Thoracic aorta (tissue), 2 donors: ENCODE measurements at regions not wholly inside any gene's neighbourhood (a gene's known extent, or its start where the extent isn't known, plus 50 kb on each side); places are given as distances from the start of the nearest gene placed in this dataset.

Source experiments
- ATAC-seq: fragments of 150-250 bp; one replicate; pipeline ENCODE4 v1.8.0; 2017; ENCODE audit warnings: low read depth; ENCODE audit not compliant: insufficient number of reproducible peaks, low FRiP score
- DNase-seq: peaks from one replicate; pipeline ENCODE4 v3.0.0-alpha.2; 2020; ENCODE audit warnings: low spot score
- H3K27ac ChIP-seq, 2 donors: fragments of 200-600 bp; sonication (generic); 1 replicate in 1 of 2; 2 replicates in 1 of 2; pipeline ENCODE4 v1.5.1; 2016; ENCODE audit warnings: mild to moderate bottlenecking in 2 of 2, moderate library complexity in 2 of 2
- H3K27me3 ChIP-seq: fragments of 200-600 bp; sonication (generic); replicated peaks from 2 replicates; pipeline ENCODE4 v1.6.0; 2016; ENCODE audit warnings: mild to moderate bottlenecking; ENCODE audit not compliant: insufficient read depth
- H3K36me3 ChIP-seq: fragments of 200-600 bp; sonication (generic); one replicate; pipeline ENCODE4 v1.5.1; 2016
- H3K4me1 ChIP-seq, 2 donors: fragments of 200-600 bp; sonication (generic); 1 replicate in 1 of 2; 2 replicates in 1 of 2; pipeline versions ENCODE4 v1.5.1 to v1.6.0; 2016; ENCODE audit warnings: low read depth in 2 of 2, mild to moderate bottlenecking in 1 of 2; ENCODE audit not compliant: control insufficient read depth in 1 of 2
- H3K4me3 ChIP-seq: fragments of 200-600 bp; sonication (generic); 2 replicates; pipeline ENCODE4 v1.5.1; 2016; ENCODE audit warnings: mild to moderate bottlenecking
- H3K9me3 ChIP-seq: fragments of 200-600 bp; sonication (generic); 2 replicates; pipeline ENCODE4 v1.5.1; 2016
- CTCF ChIP-seq: fragments of 200-600 bp; sonication (generic); IDR thresholded peaks from one replicate; pipeline ENCODE4 v1.5.1; 2019; ENCODE audit warnings: antibody characterized with exemption

GRCh38 chr10:118501171-118501570 is 94.3 kb downstream of the PRLHR start:
- no peak for DNase-seq
- no peaks in the 10 kb centered on the region for H3K9me3 ChIP-seq

GRCh38 chr10:118500477-118501104 is 94.9 kb downstream of the PRLHR start:
- no peak for ATAC-seq
- Histone ChIP-seq H3K27me3 (no peaks in the 10 kb centered on the region), H3K36me3 (no peaks in the 10 kb centered on the region), H3K4me1 (no peaks in the 10 kb centered on the region), H3K4me3 (no peak overlapping the region), H3K27ac (no peak overlapping the region), H3K9me3 (no peaks in the 10 kb centered on the region)
- no peak for TF ChIP-seq CTCF
- DNase-seq = no peak

More at GRCh38 chr10:118501171-118501570, 94.3 kb downstream of the PRLHR start:
- TF ChIP-seq CTCF = no peak
- Histone ChIP-seq H3K27ac (no peak overlapping the region), H3K4me3 (no peak overlapping the region), H3K4me1 (no peaks in the 10 kb centered on the region), H3K27me3 (no peaks in the 10 kb centered on the region), H3K36me3 (no peaks in the 10 kb centered on the region)
- no peak for ATAC-seq

GRCh38 chr10:118499186-118499585 is 96.3 kb downstream of the PRLHR start:
- Histone ChIP-seq H3K27ac (no peak overlapping the region), H3K4me3 (no peak overlapping the region)

GRCh38 chr10:118498623-118499022 is 96.8 kb downstream of the PRLHR start:
- ATAC-seq (no peak), DNase-seq (no peak)
- Histone ChIP-seq H3K4me1 (no peaks in the 10 kb centered on the region), H3K27ac (no peak overlapping the region), H3K9me3 (no peaks in the 10 kb centered on the region), H3K27me3 (no peaks in the 10 kb centered on the region), H3K4me3 (no peak overlapping the region), H3K36me3 (no peaks in the 10 kb centered on the region)
- no peak for TF ChIP-seq CTCF

More at GRCh38 chr10:118499186-118499585, 96.3 kb downstream of the PRLHR start:
- TF ChIP-seq CTCF = no peak
- Histone ChIP-seq H3K27me3 (no peaks in the 10 kb centered on the region), H3K36me3 (no peaks in the 10 kb centered on the region), H3K9me3 (no peaks in the 10 kb centered on the region), H3K4me1 (no peaks in the 10 kb centered on the region)
- ATAC-seq = no peak
- no peak for DNase-seq

GRCh38 chr10:118497227-118497626 is 98.2 kb downstream of the PRLHR start:
- no peak overlapping the region for H3K27ac ChIP-seq
- TF ChIP-seq CTCF = no peak
- no peak overlapping the region for H3K4me3 ChIP-seq
- H3K27me3 ChIP-seq = no peaks in the 10 kb centered on the region
- ATAC-seq (no peak), DNase-seq (no peak)
- H3K4me1 ChIP-seq = no peaks in the 10 kb centered on the region
- H3K9me3 ChIP-seq = no peaks in the 10 kb centered on the region
- no peaks in the 10 kb centered on the region for H3K36me3 ChIP-seq
